ENCODE measurements at regions not wholly inside any gene's neighbourhood (a gene's known extent, or its start where the extent isn't known, plus 50 kb on each side); places are given as distances from the start of the nearest gene placed in this dataset.

DNA sequence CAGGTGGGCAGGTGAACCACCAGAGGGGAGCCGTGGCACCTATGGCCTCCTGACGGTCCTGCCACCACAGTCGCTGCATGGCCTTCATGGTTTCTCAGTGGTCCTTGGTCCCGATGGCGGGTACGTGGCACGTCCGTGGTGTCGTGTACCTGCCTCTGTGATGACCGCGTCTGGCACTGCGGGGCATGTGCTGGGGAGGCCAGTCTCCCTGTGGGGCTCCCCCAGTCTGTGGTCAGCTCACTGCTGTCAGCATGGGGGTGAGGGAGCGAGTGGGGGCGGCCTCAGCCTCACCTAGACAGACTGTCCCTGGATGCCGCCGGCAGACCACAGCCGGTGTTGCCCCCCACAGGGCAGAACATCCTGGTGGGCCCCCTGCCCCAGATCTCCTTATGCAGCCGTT lies 267.2 kb downstream of the SEC23A start:
- ATAC-seq, result no peak
- intact Hi-C loops (cut with DNase I), result no loop called here
- DNase-seq, result no peak
- Histone ChIP-seq H3K4me1 (no peaks in the 10 kb centered on the region), H3K27ac (no peak overlapping the region), H3K27me3 (no peaks in the 10 kb centered on the region), H3K36me3 (no peaks in the 10 kb centered on the region), H3K9me3 (no peaks in the 10 kb centered on the region), H3K4me3 (no peak overlapping the region)
- TF ChIP-seq, protein P1, sequence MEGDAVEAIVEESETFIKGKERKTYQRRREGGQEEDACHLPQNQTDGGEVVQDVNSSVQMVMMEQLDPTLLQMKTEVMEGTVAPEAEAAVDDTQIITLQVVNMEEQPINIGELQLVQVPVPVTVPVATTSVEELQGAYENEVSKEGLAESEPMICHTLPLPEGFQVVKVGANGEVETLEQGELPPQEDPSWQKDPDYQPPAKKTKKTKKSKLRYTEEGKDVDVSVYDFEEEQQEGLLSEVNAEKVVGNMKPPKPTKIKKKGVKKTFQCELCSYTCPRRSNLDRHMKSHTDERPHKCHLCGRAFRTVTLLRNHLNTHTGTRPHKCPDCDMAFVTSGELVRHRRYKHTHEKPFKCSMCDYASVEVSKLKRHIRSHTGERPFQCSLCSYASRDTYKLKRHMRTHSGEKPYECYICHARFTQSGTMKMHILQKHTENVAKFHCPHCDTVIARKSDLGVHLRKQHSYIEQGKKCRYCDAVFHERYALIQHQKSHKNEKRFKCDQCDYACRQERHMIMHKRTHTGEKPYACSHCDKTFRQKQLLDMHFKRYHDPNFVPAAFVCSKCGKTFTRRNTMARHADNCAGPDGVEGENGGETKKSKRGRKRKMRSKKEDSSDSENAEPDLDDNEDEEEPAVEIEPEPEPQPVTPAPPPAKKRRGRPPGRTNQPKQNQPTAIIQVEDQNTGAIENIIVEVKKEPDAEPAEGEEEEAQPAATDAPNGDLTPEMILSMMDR (IDR thresholded peaks at IDR 0.05), result no peak

DNA sequence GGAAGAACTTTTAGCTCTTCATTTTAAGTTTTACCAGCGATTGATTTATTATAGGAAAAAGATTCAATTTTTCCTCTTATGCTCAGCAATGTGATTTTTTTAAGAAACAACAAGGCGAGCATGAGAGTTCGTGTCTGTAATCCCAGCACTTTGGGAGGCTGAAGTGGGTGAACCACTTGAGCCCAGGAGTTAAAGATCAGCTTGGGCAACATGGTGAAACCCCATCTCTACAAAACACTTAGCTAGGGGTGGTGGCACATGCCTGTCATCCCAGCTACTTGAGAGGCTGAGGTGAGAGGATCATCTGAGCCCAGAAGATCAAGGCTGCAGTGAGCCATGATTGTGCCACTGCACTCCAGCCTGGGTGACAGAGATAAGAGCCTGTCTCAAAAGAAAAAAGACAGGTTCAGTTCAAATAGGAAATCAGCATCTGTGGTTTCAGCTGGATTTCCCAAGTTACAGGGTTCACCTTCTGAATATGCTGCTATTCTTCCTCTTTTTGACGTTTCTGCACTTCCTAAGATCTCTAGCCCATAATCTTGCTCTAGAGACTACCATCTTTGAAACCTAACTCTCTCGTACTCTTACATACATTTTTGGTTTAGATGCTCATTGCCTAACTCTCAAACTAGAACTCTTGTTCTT lies 274.7 kb downstream of the SEC23A start:
- H3K36me3 ChIP-seq, result no peaks in the 10 kb centered on the region
- TF ChIP-seq, protein P1 (IDR thresholded peaks at IDR 0.05), result no peak
- DNase-seq (no peak), ATAC-seq (peak; percentile 58)
- H3K9me3 ChIP-seq, result no peaks in the 10 kb centered on the region
- no peaks in the 10 kb centered on the region for H3K27me3 ChIP-seq
- H3K27ac ChIP-seq, result no peak overlapping the region
- intact Hi-C loops (cut with DNase I), result no loop called here
- no peak overlapping the region for H3K4me3 ChIP-seq
- no peaks in the 10 kb centered on the region for H3K4me1 ChIP-seq

DNA sequence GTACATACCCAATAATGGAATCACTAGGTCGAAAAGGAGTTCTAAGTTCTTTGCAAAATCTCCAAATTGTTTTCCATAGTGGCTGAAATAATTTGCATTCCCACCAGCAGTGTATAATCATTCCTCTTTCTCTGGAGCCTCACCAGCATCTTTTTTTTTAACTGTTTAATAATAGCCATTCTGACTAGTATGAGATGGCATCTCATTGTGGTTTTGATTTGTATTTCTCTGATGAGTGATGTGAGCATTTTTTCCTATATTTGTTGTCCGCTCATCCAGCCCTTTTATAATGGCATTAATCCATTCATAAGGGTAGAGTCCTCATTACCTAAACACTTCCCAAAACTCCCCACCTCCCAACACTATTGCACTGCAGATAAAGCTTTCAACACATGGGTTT lies 278.3 kb downstream of the SEC23A start:
- TF ChIP-seq, protein P1 (IDR thresholded peaks at IDR 0.05), result no peak
- no peak for ATAC-seq
- no peaks in the 10 kb centered on the region for H3K9me3 ChIP-seq
- H3K4me1 ChIP-seq, result no peaks in the 10 kb centered on the region
- H3K36me3 ChIP-seq, result no peaks in the 10 kb centered on the region
- intact Hi-C loops (cut with DNase I), result no loop called here
- H3K27ac ChIP-seq, result no peak overlapping the region
- H3K27me3 ChIP-seq, result no peaks in the 10 kb centered on the region
- no peak for DNase-seq
- no peak overlapping the region for H3K4me3 ChIP-seq

DNA sequence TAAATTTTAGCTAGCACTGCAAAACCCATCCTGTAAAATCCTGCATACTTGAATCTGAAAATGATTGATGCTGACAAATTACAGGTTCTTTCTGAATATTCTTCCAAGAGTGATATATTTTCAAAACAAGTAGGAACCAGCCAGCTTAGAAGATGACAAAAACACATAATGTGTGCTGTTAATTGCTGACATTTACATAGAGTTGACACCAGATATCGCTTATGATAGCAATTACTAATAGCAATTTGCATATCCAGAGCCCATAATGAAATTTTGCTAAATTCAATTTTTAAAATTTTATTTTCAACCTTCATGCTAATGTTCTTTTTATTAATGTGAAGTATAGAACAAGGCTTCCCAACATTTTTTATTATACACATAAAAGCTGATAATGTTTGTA lies 284.5 kb downstream of the SEC23A start:
- intact Hi-C loops (cut with DNase I), result no loop called here

DNA sequence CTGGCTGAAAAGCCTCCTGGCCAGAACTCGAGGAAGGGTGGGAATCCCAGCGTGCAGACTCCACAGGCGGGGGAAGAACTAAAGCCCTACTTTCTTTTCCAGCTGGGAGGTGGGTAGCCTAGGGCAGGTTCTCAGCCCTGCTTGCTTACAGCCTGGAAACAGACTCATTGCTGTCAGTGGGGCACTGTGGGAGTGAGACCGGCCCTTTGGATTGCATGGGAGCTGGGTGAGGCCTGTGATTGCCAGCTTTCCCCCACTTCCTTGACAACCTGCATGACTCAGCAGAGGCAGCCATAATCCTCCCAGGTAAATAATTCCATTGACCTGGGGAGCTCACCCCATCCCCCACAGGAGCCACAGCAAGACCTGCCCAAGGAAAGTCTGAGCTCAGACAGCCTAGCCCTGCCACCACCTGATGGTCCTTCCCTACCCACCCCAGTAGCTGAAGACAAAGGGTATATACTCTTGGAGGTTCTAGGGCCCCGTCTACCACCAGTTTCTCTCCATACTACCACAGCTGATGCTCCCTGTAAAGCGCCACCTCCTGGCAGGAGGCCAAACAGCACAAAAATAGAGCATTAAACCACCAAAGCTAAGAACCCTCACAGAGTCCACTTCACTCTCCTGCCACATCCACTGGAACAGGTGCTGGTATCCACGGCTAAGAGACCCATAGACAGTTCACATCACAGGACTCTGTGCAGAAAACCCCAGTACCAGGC lies 294.1 kb downstream of the SEC23A start:
- TF ChIP-seq, protein P1 (IDR thresholded peaks at IDR 0.05), result no peak
- DNase-seq (no peak), ATAC-seq (no peak)
- no peaks in the 10 kb centered on the region for H3K36me3 ChIP-seq
- intact Hi-C loops (cut with DNase I), result no loop called here
- H3K27ac ChIP-seq, result no peak overlapping the region
- no peaks in the 10 kb centered on the region for H3K27me3 ChIP-seq
- no peaks in the 10 kb centered on the region for H3K9me3 ChIP-seq
- H3K4me1 ChIP-seq, result no peaks in the 10 kb centered on the region
- H3K4me3 ChIP-seq, result no peak overlapping the region

More for the DNA sequence above, 284.5 kb downstream of the SEC23A start:
- ATAC-seq (no peak), DNase-seq (no peak)
- no peaks in the 10 kb centered on the region for H3K27me3 ChIP-seq
- H3K9me3 ChIP-seq, result no peaks in the 10 kb centered on the region
- H3K27ac ChIP-seq, result no peak overlapping the region
- H3K4me1 ChIP-seq, result no peaks in the 10 kb centered on the region
- no peak overlapping the region for H3K4me3 ChIP-seq
- H3K36me3 ChIP-seq, result no peaks in the 10 kb centered on the region
- TF ChIP-seq, protein P1 (IDR thresholded peaks at IDR 0.05), result no peak
